ENCODE measurements at regions not wholly inside any gene's neighbourhood (a gene's known extent, or its start where the extent isn't known, plus 50 kb on each side); places are given as distances from the start of the nearest gene placed in this dataset.

GRCh38 chr10:105611244-105611798 lies 970.2 kb downstream of the SORCS3 start:
- no peak for TF ChIP-seq CTCF (IDR thresholded peaks at IDR 0.05; ENCODE audit: poor library complexity)
- no peak for TF ChIP-seq EZH2phosphoT487 (IDR thresholded peaks at IDR 0.05; ENCODE audit: low read depth, severe bottlenecking, unreplicated experiment)
- no peak for TF ChIP-seq EZH2 (IDR thresholded peaks at IDR 0.05; ENCODE audit: borderline replicate concordance)
